Heart left ventricle (tissue), 16 donors: ENCODE measurements at regions not wholly inside any gene's neighbourhood (a gene's known extent, or its start where the extent isn't known, plus 50 kb on each side); places are given as distances from the start of the nearest gene placed in this dataset.

Experiments
- ATAC-seq, 4 donors: fragments of 200-7000 bp; cut with Tn5 transposase; one replicate each; pipeline ENCODE4 v1.9.1; 2020 to 2022; ENCODE audit warnings: moderate library complexity in 4 of 4, mild to moderate bottlenecking in 3 of 4, moderate number of reproducible peaks in 1 of 4
- DNase-seq, 5 donors: peaks; one replicate each; pipeline ENCODE4 v3.0.0-alpha.2; 2020
- H3K27ac ChIP-seq, 12 donors: fragments of 200-600 bp; sonication (generic) in 4 of 12; one replicate each; pipeline versions ENCODE4 v1.5.0 to v1.8.0; 2016 to 2022; ENCODE audit warnings: mild to moderate bottlenecking in 2 of 12
- H3K27me3 ChIP-seq, 9 donors: fragments of 200-600 bp; sonication (generic) in 2 of 9; one replicate each; pipeline versions ENCODE4 v1.5.1 to v1.8.0; 2016 to 2022; ENCODE audit warnings: mild to moderate bottlenecking in 3 of 9
- H3K36me3 ChIP-seq, 9 donors: fragments of 200-600 bp; sonication (generic) in 2 of 9; one replicate each; pipeline versions ENCODE4 v1.5.0 to v1.8.0; 2018 to 2022; ENCODE audit warnings: mild to moderate bottlenecking in 2 of 9
- H3K4me1 ChIP-seq, 12 donors: fragments of 200-600 bp; sonication (generic) in 4 of 12; one replicate each; pipeline versions ENCODE4 v1.5.0 to v1.8.0; 2016 to 2022; ENCODE audit warnings: mild to moderate bottlenecking in 3 of 12
- H3K4me3 ChIP-seq, 12 donors: fragments of 200-600 bp; sonication (generic) in 4 of 12; one replicate each; pipeline versions ENCODE4 v1.5.0 to v1.8.0; 2017 to 2022; ENCODE audit warnings: mild to moderate bottlenecking in 9 of 12, moderate library complexity in 4 of 12
- H3K9me3 ChIP-seq, 12 donors: fragments of 200-600 bp; sonication (generic) in 4 of 12; one replicate each; pipeline versions ENCODE4 v1.5.0 to v1.8.0; 2016 to 2022; ENCODE audit warnings: mild to moderate bottlenecking in 1 of 12
- POLR2A ChIP-seq, 2 donors: fragments of 450-650 bp; IDR thresholded peaks; one replicate each; pipeline ENCODE4 v1.6.1; 2017; ENCODE audit warnings: antibody characterized with exemption in 2 of 2, mild to moderate bottlenecking in 2 of 2, moderate library complexity in 2 of 2
- WGBS, 4 donors: extraction: QIAGEN DNeasy Blood & Tissue Kit in 2 of 4; methylation state at CpG; one replicate each; pipeline versions ENCODE4 v1.1.5 to v1.1.7; 2013 to 2018; 5-methylcytosine and 5-hydroxymethylcytosine counted together
- intact Hi-C, 10 donors: fragments of 100-400 bp; cut with DNase I; formaldehyde crosslinking; loops; one replicate each; pipeline versions ENCODE4 v1.11.1 to v1.14.2; 2022
- TF ChIP-seq, protein P1 (sequence below), 12 donors: fragments of 200-600 bp; sonication (generic) in 4 of 12; IDR thresholded peaks; one replicate each; pipeline versions ENCODE4 v1.5.0 to v1.8.0; 2018 to 2022; ENCODE audit warnings: antibody characterized with exemption in 12 of 12, mild to moderate bottlenecking in 5 of 12
- donor health status: ischemic (EF 13 %, LVEDD 7.1; RV severe dilation, severe dysfunction).
- donor health status: healthy with polysubstance abuse.
- donor health status: DM: no; HTN: yes; CAD: no.
- donor health status: DM: no; HTN: no; CAD: no.
- donor health status: ischemic (EF 25% LVEDD 6.9; RV normal size, moderate dysfunction).
- donor health status: ischemic (EF 25% LVEDD 5.7; RV mildly dilated, moderate dysfunction).
- donor health status: healthy.
- donor health status: DM: yes; HTN: yes; CAD: no.
- donor health status: ischemic (EF 35%, LVEDD 5.7; RV mildly dilated, moderate dysfunction).
- donor health status: nonischemic (EF 11% LVEDD 7.7; RV severe dilation, severe dysfunction).
- donor health status: DM: yes; HTN: yes; CAD: no.
- donor health status: PGD.
- donor health status: ischemic (EF 29% LVEDD 5.4; RV normal size, mild dysfunction).
- donor health status: nonischemic (EF 23%, LVEDD 6.1; RV moderate dilation, normal function).

DNA sequence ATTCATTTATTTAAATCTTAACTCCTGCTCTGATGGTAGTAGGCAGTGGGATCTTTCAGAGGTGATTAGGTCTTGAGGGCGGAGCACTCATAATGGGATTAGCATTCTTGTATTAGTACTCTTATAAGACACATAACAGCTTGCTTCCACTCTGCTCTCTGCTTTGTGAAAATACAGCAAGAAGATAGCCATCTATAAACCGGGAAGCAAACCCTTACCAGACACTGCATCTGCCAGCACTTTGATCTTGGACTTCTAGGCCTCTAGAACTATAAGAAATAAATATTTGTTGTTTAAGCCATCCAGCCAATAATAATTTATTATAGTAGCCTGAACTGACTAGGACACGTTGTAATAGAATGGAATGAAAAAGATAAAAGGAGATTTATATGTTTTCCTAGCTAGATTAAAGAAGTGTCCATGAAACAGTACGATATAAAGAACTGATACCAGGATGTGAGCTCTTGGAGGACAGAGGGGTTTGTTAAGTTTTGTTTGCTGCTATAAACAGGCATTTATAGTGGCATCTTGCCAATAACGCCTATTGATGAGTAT, 869.9 kb downstream of the MRPL39 start:
- Histone ChIP-seq H3K36me3 (no peaks in the 10 kb centered on the region), H3K27me3 (no peaks in the 10 kb centered on the region), H3K27ac (no peak overlapping the region), H3K4me3 (no peak overlapping the region), H3K9me3 (no peaks in the 10 kb centered on the region), H3K4me1 (no peaks in the 10 kb centered on the region)
- no peak for TF ChIP-seq POLR2A (IDR thresholded peaks at IDR 0.05)
- TF ChIP-seq, protein P1, sequence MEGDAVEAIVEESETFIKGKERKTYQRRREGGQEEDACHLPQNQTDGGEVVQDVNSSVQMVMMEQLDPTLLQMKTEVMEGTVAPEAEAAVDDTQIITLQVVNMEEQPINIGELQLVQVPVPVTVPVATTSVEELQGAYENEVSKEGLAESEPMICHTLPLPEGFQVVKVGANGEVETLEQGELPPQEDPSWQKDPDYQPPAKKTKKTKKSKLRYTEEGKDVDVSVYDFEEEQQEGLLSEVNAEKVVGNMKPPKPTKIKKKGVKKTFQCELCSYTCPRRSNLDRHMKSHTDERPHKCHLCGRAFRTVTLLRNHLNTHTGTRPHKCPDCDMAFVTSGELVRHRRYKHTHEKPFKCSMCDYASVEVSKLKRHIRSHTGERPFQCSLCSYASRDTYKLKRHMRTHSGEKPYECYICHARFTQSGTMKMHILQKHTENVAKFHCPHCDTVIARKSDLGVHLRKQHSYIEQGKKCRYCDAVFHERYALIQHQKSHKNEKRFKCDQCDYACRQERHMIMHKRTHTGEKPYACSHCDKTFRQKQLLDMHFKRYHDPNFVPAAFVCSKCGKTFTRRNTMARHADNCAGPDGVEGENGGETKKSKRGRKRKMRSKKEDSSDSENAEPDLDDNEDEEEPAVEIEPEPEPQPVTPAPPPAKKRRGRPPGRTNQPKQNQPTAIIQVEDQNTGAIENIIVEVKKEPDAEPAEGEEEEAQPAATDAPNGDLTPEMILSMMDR (IDR thresholded peaks at IDR 0.05) = no peak
- intact Hi-C loops = no loop called here
- DNase-seq = no peak
- ATAC-seq = no peak
- 58 to 68% (median 66%) methylated on average over 5 of the region's 5 CpGs for WGBS, 4 donors

DNA sequence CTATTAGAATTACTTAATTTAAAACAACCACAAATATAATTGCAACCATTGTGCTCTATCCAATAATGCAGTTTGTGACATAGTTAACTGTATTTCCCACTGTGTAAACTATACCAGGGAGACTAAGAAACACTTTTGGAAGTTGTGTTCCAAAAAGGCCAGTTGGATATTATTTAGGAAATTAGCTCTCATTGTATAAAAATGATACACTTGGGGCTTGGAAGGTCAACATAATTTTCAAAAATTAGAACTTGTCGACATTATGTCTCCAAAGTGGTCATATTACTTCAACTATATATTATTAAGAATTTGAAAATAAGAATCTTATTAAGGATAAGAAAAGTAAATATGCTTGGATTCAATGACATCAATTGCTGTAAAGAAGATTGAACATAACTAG, 876.6 kb downstream of the MRPL39 start:
- H3K9me3 ChIP-seq = no peaks in the 10 kb centered on the region
- no peak overlapping the region for H3K27ac ChIP-seq
- ATAC-seq = no peak
- H3K27me3 ChIP-seq = no peaks in the 10 kb centered on the region
- WGBS, 4 donors = 39 to 59% (median 45%) methylated on average over 1 of the region's 1 CpG
- no peak for DNase-seq
- H3K4me3 ChIP-seq = no peak overlapping the region
- H3K36me3 ChIP-seq = no peaks in the 10 kb centered on the region
- intact Hi-C loops = no loop called here
- TF ChIP-seq, protein P1 (IDR thresholded peaks at IDR 0.05) = no peak
- H3K4me1 ChIP-seq = no peaks in the 10 kb centered on the region

DNA sequence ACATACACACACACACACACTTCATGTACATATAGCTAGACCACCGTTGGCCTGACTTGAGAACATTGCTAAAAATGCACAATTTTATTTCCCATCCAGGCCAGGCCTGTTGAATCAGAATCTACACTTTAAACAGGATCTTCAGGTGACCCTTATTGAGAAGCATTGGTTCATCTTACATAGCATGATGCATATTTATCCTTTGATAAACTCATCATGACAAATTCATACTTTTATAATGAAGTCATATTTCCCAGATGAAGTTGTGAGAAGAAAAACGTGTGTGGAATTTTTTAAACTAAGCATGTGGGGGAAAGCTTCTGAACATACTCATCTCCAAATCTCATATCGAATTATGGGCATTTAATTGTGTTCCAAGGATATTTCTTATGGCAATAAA, 877.7 kb downstream of the MRPL39 start:
- WGBS, 4 donors = 46 to 63% (median 55%) methylated on average over 3 of the region's 3 CpGs
- intact Hi-C loops = no loop called here
- Histone ChIP-seq H3K9me3 (no peaks in the 10 kb centered on the region), H3K36me3 (no peaks in the 10 kb centered on the region), H3K4me1 (no peaks in the 10 kb centered on the region), H3K27me3 (no peaks in the 10 kb centered on the region), H3K27ac (no peak overlapping the region), H3K4me3 (no peak overlapping the region)
- no peak for TF ChIP-seq POLR2A (IDR thresholded peaks at IDR 0.05)
- TF ChIP-seq, protein P1 (IDR thresholded peaks at IDR 0.05) = no peak
- DNase-seq (no peak), ATAC-seq (no peak)

DNA sequence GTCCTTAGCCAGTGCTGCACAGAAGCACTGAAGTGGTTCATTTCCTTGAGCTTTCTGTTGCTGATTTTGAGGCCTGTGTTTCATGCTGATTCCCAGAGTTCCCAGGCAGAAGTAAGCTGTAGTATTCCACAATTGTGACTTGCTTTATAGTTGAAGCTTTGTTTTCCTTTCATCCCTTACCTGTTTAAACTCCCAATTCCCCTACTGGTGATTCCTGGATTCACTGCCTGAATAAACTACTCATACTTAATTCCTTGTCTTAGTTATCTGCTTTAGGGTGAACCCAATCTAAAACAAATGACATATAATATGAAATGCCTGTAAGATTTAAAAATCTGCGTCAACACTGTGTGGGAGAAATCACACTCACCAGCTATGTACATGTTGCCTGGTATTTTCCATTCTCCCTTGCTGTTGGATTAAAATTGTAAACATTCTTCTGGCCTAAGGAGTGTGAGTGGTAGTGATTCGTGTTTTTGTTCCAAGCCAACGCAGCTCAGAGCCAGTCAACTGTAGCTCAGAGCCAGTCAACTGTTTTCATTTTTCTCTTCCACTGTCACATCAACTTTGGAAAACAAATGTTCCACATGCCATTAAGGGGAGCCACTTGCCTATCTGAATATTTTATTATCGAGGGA, 879.4 kb downstream of the MRPL39 start:
- DNase-seq (no peak), ATAC-seq (no peak)
- 57 to 60% (median 59%) methylated on average over 4 of the region's 4 CpGs for WGBS, 4 donors
- intact Hi-C loops = loop anchor here in 1 of 10 donors (2.0 kb wide), 1 partner anchor 17 kb away; no protein-coding TSS in a partner anchor
- Histone ChIP-seq H3K9me3 (no peaks in the 10 kb centered on the region), H3K4me3 (no peak overlapping the region), H3K36me3 (no peaks in the 10 kb centered on the region), H3K4me1 (no peaks in the 10 kb centered on the region), H3K27ac (no peak overlapping the region), H3K27me3 (no peaks in the 10 kb centered on the region)
- TF ChIP-seq, protein P1 (IDR thresholded peaks at IDR 0.05) = no peak
- TF ChIP-seq POLR2A (IDR thresholded peaks at IDR 0.05) = no peak
